ENCODE measurements at regions not wholly inside any gene's neighbourhood (a gene's known extent, or its start where the extent isn't known, plus 50 kb on each side); places are given as distances from the start of the nearest gene placed in this dataset.
"Not testable (repeated sequence)": the region's sequence is repeated elsewhere in the genome, so short reads cannot be mapped to it uniquely, and the experiment has no call there.

DNA sequence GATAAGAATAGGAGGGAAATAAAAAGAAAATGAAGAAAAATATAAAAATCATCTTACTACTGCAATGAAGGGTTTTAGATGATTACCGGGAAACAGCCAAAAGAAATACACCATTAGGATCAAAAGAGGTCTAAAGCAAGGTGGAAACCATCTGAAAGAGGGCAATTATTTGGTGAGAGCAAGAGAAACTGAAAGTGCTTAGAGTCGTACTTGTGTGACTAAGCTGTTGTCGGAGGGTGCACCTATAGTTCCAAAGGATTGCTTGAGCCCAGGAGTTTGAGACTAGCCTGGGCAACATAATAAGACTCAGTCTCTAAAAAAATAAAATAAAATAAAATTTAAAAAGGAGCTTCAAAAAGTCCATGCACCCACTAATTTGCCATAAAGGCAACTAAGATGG is 169.5 kb downstream of the DKK1 start:
- no peak for DNase-seq

DNA sequence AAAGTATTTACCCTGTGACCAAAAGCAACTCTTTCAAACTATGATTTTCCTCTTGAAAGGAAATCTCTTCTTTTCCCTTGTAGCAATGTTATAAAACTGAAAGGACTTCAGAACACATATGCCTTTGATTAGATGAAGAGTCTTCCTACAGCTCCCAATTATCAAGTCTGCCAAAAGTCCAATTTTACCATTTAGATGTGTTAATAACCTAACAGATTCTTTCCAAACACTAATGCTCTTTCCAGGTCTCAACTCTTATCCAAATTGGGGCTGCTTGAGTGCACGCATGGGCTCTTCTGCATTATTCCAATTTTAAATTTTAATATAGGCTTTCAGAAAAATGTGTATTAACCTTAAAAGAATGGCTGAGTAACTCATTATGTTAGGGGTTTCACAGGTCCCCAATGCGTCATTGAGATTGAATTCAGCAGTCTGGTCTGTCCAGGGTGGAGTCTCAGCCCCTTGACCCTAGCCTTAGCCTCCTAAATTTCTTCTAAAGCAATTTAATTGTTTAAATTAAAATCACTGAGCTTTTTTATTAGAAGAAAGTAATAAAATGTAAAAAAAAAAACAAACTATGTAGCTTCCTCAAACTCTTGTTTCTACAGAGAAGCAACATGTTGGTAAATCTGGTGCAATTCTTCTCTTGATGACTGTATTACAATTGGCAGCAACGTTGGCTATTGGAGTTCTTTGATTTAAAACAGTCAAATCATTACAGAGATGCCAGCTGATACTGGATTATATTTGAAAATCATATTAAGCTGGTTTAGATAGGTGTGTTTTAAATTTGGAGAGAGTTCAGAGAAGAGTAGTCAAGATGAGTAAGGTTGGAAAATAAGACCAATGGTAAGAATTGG is 170.4 kb downstream of the DKK1 start:
- no peak for DNase-seq

DNA sequence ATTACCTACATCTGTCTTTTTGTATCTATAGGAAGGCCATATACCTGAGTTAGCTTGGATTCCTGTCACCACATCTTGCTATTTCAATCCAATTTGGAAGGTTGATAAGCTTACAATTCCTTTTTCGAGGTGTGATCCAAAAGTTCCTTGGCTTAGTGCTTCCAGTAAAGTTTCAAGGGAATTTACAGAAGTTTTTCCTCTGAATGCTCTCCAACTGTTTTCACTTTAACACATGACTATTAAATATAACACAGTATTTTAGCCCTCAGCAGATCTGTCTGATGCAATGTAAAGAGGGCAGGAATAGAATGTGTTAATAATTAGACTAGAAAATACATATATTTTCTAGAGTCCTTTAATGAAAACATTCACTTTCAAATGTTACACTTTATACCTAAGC is 171.4 kb downstream of the DKK1 start:
- DNase-seq, result no peak

DNA sequence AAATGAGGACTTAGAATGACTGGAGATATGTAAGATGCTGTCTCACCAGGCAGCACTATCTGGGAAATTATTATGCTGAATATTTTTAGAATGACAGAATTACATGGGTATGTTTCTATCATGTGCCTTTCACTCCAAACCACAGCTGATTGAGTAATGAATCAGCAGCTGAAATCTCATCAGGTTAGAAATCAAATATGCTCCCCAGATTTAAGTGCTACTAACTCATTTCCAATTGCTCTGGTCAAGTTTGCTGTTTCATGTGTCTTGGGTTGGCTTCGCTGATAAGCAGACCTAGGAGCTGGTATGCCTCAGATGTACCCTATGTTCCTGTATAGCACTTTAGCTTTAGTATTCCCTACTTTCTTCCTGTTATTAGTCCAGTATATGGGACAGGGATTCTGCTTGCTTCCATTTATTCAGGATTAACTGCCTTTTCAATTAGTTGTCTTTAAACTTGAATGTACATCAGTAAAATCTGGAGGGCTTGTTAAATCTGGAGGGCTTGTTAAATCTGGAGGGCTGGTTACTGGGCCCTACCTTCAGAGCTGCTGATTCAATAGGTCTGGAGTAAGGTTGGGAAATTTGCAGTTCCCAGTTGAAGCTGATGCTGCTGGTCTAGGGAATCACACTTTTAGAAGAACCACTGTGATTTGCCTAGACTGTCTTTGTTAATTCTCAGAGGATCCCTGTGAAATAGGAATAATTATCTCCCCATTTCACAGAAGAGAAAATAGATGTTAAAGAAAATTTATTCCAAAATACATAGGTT is 172.9 kb downstream of the DKK1 start:
- no peak for DNase-seq

DNA sequence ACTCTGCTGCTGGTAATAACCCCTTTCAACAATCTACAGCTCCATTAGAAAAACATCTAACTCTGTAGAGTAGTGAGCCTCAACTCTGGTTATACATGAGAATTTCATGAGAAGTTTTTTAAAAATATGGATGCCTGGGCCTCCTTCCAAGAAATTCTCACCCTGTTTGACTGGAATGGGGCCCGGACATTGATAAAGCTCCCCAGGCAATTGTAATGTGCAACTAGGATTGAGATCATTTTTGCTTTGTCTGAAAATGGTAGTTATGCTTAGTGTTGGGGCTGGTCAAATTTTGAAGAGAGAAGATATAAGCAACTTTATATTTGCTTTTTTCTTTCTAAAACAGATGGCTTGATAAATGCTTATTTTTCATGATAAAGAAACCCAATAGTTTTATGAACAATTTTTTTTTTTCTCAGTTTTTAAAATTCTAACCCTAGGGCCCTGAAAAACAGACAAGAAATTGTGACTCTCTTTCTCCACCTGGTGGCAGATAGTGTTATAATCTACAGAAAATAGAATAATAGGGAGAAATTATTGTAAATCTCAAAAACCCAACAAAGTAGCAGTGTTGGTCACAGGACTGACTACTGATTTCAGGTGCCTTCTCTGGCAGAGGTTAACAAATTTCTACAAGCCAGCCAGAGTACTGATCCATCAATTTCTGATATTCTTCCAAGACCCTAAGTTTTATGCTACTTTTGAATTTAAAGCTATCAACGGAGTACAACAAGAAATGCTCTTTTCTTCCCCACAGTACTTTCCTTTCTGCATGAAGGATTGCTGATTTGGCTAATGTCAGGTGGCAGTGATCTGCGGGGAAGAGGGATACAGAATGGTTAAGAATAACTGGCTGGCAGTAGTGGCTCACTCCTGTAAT is 174.8 kb downstream of the DKK1 start:
- DNase-seq, result peak; percentile 40

DNA sequence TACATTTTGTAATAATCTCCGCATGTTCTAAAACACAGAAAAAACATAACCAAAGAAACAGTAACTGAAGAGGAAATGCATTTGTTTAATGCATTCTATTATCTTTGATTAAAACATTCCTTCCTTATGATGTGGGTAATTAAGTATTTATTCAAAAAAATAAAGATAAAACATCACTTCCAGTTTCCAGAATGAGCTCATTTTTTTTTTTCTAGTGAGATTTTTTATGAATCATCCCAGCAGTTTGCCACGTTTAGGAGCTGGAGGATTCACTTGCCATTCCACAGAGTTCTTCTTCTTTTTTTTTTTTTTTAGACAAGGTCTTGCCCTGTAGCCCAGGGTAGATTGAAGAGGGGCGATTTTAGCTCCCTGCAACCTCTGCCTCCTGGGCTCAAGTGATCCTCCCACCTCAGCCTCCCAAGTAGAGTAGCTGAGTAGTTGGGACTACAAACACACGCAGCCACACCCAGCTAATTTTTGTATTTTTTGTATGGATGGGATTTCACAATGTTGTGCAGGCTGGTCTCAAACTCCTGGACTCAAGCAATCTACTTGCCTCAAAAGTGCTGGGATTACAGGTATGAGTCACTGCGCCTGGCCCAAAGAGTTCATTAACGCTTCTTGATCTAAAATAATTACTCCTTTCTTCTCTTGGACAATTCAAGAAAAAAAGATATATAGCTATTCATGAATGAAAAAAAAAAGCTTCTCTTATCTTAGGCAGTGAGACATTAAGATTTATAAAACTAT is 177.3 kb downstream of the DKK1 start:
- no peak for DNase-seq

DNA sequence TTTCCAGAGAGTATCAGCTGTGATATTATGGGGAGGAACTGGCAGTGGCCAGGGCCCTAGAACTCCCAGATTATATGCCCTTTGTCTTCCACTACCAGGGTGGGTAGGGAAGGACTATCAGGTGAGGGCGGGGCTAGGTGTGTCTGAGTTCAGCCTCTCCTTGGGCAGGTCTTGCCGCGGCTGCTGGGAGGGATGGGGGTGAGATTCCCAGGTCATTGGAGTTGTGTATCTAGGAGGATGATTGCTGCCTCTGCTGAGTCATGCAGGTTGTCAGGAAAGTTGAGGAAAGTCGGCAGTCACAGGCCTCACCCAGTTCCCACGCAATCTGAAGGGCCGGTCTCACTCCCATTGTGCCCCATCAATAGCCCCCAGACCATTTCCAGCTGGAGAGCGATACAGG is 185.2 kb downstream of the DKK1 start:
- DNase-seq, result no peak

DNA sequence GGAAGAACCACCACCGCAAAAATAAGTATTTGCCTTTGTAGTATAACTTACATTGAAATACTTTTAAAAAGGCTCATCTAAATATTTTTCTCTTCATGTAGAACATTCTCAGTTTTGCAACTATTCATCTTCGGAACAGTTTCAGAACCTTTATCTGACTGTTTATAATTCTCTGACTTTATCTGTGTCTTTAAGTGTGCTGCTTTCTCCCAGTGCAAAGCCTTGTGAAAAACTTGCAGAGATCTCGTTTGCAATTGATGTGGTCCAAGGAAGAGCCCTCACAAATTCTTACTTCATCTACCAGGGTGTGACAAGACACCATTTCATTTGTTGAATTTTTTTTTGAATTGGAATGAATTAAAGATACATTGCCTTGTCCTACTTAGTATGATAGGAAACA is 186.4 kb downstream of the DKK1 start:
- DNase-seq, result no peak

DNA sequence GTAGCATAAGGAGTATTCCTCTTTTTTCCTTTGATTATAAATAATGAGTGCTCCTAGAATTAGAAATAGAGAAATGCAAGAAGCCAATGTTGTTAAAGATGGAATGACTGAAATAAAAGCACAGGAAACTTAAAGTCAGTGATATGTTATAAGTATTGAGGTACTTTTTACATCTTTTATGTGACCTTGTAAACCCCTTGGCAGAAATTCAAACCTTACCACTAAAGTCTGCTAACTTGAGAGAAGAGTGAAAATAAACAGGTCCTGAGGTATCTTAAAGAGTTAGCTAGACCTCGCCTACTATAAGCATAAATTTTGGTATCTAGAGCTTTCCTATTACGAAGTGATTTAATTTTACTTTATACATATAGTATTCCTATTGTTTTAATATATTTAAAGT is 188.2 kb downstream of the DKK1 start:
- DNase-seq, result no peak

DNA sequence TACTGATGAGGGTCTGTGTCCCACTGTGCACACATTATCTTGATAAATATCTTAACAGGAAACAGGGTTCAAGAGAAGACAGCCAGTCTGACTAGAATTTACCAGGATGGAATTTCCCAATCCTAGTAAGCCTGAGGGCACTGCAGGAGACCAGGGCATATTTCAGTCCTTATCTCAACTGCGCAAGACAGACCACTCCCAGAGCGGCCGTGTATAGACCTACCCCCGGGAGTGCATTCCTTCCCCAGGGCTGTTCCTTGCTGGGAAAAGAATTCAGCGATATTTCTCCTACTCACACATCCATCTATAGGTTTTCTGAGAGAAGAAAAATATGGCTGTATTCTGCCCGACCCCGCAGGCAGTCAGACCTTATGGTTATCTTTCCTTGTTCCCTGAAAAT is 191.3 kb downstream of the DKK1 start:
- not testable (repeated sequence) for DNase-seq

DNA sequence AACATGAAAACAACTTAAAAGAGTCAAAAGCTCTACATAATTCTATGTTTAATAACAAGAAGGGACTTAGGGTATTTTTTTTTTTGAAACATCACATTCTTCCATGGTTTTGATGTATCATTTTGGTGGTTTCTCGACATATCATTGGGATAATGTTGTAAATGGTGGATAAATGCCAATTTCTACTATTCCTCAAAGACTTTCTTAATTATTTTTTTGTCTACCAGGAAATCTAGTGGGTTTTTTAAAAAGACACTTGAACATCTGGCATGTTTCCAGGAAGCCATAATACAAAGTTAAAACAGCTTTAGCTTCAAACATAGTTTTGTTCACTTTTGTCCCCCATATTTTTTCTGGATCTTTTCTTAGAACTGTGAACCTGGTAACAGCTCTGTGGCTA is 200.4 kb downstream of the DKK1 start:
- no peak for DNase-seq

DNA sequence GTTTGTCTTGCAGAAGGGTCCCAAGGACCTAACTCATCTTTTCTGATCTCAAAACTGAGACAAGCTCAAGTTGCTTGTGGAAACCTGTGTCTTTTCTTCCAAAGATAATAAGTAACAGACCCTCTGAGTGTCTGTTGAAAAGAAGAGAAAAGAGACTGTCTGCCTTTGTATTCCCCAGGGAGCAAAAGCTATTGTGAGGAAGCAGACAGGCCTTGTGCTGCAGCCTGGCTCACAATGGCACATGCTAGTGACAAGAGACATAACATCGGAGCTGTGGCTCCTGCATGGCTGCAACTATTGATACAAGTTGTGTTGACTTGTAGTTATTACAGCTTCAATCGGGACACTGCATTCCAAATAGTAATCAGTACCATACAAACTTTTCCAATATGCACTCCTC is 202.9 kb downstream of the DKK1 start:
- no peak for DNase-seq

DNA sequence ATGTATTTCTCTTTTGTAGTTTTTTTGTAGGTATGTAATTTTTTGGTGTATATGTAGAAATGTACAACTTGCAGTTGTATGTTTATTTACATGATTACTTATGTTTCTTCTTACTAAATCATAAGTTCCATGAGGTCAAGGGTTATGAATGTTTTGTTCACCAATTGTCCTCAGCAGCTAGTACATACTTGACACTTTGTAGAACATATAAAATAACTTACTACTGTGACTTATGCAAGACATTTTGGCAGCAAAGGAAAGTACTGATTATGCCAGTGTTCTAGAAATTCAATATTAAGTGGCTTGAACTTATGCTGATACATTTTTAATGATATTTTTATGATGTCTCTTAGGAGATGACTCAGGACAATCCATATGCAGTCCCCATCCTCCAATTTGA is 209.6 kb downstream of the DKK1 start:
- DNase-seq, result no peak

DNA sequence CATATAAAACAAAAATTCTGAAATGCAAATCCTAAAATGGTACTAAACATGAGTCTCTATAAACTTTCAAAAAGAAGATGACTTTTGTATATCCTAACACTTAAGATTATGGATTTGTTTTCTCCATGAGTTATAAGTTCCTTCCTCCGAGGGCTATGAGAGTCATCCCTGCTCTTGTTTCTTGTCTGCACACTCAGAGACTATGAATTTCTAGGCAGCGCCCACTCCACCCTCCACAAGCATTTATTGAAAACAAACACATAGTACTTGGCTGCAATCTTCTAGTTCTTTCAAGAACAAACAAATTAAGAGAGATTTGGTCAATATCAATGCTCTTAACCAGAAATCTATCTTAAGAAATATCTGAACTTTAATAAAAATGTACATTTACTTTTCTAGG is 211.7 kb downstream of the DKK1 start:
- DNase-seq, result no peak

DNA sequence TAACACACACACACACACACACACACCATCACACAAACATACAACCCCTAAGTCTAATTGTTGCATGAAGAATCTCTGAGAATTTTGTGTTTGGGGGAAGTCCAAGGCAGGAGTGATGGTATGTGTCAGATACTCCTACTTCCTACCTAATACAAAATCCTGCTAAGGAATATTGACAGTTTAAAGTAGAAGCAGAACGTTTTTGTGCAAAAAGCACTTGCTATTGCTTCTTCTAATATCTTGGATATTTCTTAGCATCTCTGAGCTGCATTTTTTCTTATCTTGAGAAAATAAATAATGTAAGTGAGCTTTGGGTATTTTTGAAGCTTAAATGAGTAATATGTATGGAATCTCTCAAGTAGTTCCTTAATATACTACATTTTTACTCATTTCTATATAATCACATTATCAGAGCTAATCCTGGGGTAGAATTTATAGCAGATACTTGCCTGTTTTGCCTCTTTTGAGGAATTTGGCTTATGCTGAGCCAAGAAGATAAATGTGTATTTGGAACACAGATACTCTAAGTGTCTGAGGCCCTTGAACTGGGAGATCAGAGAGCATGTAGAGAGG is 212.3 kb downstream of the DKK1 start:
- DNase-seq, result no peak

DNA sequence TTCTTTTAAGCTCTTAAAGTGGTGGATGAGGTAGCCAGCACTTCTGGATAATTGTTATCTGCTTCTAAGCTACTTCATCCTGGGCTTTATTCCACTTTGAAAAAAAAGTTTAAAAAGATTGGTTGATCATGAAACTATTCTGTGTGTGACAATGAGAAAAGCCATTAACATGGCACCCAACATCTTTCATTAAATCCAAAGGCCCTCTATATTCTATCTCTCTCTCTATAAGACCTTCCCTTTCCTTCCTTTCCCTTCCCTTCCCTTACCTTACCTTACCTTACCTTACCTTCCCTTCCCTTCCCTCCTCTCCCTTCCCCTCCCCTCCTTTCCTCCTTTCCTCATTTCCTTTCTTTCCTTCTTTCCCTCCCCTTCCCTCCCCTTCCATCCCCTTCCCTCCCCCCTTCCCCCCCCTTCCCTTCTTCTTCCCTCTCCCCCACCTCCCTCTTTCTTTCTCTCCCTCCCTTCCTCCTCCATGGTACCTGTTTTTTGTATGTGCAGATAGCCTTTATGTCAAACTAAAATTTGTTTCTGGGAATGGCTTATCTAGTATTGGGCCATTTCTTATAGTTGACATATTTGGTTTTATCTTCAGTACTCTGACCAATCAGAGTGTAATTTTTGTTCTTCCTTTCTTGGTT is 218.7 kb downstream of the DKK1 start:
- no peak for DNase-seq

DNA sequence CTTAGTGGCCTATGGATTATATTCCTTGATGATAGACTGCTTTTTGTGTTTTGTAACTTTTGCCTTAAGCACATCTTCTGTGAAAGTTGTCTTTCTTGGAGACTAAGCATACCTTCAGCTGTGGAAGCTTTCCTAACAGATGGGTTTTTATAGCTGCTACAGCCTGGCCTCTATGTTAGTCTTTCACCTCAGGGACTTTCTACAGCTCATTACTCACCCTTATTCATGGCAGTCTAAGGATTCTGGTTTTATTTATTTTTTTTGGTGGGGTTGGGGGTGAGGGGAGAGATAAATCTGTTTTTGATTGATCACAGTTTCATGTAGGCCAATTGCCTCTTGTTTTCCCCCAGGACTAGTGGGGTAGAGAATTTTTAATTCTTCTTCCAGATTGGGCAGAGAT is 219.9 kb downstream of the DKK1 start:
- DNase-seq, result no peak

DNA sequence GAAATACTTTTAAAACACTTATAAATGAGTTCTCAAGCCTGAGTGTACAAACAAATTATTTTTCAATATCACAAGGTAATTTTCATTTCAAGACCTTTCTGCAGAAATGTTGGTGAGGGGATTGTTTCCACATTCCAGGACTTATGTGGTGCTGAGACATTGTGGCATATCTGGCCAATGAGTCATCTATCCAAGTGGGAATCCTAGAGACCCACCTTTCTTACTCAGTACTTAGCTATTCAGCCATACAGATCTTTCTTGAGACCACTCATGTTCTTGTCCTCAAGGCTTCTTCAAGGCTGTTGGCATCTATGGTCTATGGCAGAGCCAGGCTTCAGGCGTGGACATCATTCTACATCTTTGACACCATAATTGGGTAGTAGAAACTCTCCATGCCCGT is 225.4 kb downstream of the DKK1 start:
- no peak for DNase-seq

DNA sequence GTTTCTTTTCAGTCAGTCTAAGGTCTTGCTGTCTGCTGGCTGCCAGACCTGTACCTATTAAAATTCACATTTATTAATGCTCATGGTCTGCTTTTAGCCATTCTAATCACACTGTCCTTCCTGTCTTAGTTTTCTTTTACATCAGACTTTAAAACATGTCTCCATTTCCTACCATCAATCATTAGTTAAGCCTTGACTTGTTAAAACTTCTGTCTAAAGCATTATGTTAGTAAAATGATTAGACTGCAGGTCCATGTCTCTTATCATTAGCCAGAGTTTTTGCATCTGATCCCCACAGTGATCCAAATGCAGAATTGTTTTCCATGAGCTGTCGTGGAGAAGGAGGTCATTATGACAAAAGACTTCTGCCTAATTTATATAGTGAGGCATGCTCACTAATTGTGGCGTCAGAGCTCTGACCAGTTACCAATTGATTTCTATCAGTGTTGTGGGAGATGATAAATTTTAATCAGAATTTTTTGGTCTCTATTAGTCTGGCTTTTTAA is 226.5 kb downstream of the DKK1 start:
- no peak for DNase-seq

DNA sequence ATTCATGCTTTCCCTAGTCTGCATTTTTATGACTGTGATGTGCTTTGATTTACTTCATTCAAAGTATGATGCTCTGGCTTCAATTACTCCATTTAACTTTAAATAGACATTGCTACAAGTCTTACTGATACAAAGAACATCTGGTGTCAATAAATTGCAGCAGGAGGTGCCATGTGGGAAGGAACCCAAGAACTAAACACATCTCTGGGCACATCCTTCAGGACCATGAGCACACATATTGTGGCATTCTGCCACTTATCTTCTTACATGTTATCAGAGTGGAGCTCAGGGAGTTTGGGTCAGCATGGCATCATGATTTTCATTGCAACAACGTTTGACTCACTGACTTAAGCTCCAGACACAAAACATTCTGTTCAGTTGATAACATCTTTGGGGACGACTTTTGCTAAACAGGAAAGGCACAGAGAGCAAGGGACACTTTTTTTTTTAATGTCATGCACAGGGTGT is 227.0 kb downstream of the DKK1 start:
- no peak for DNase-seq

DNA sequence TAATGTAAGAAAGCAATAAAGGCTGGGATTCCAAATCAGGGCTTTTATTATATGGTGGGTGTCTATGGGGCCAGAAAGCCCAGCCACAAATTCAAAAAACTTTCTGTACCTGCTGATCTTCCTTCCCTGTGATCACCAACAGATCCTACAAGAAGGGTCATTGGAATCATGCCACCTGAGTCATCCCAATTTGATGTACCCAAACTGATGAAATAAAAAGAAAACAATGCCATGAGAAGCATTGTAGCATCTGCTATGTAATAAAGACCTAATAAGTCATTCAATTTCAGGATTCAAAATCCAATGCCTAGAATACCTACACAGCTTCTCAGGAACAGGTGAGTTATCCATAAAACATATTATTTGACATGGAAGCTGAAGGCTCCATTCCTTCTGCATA is 228.8 kb downstream of the DKK1 start:
- DNase-seq, result no peak
